ENCODE measurements at regions not wholly inside any gene's neighbourhood (a gene's known extent, or its start where the extent isn't known, plus 50 kb on each side); places are given as distances from the start of the nearest gene placed in this dataset.

GRCh38 chr16:74210245-74210644, 86.4 kb upstream of the PSMD7 start:
- H3K9ac ChIP-seq (ENCODE audit: low read depth in 1 of 3, low read length in 3 of 3) = no peak overlapping the region
- H3K27ac ChIP-seq (ENCODE audit: low read depth, low read length) = no peak overlapping the region
- peaks cover 0 to 2% (median 0%) of the 10 kb centered on the region in 3 donors for H3K27me3 ChIP-seq (ENCODE audit: control insufficient read depth in 3 of 3, insufficient read depth in 3 of 3, low read length in 3 of 3)
- H3K4me3 ChIP-seq (ENCODE audit: low read length in 3 of 3) = no peak overlapping the region
- H3K36me3 ChIP-seq (ENCODE audit: control insufficient read depth in 3 of 3, insufficient read depth in 3 of 3, low read length in 3 of 3) = no peaks in the 10 kb centered on the region
- H3K4me1 ChIP-seq (ENCODE audit: control insufficient read depth in 3 of 3, insufficient read depth in 3 of 3, low read length in 3 of 3) = no peaks in the 10 kb centered on the region
- no peaks in the 10 kb centered on the region for H3K9me3 ChIP-seq (ENCODE audit: control insufficient read depth in 3 of 3, low read length in 3 of 3)

GRCh38 chr16:74202009-74202408, 94.6 kb upstream of the PSMD7 start:
- Histone ChIP-seq H3K4me3 (ENCODE audit: low read length in 3 of 3) (no peak overlapping the region), H3K9ac (ENCODE audit: low read depth in 1 of 3, low read length in 3 of 3) (no peak overlapping the region), H3K9me3 (ENCODE audit: control insufficient read depth in 3 of 3, low read length in 3 of 3) (no peaks in the 10 kb centered on the region), H3K27ac (ENCODE audit: low read depth, low read length) (no peak overlapping the region), H3K36me3 (ENCODE audit: control insufficient read depth in 3 of 3, insufficient read depth in 3 of 3, low read length in 3 of 3) (no peaks in the 10 kb centered on the region), H3K4me1 (ENCODE audit: control insufficient read depth in 3 of 3, insufficient read depth in 3 of 3, low read length in 3 of 3) (no peaks in the 10 kb centered on the region), H3K27me3 (ENCODE audit: control insufficient read depth in 3 of 3, insufficient read depth in 3 of 3, low read length in 3 of 3) (no peaks in the 10 kb centered on the region)

GRCh38 chr16:74201576-74201975, 95.0 kb upstream of the PSMD7 start:
- Histone ChIP-seq H3K27ac (ENCODE audit: low read depth, low read length) (no peak overlapping the region), H3K27me3 (ENCODE audit: control insufficient read depth in 3 of 3, insufficient read depth in 3 of 3, low read length in 3 of 3) (no peaks in the 10 kb centered on the region), H3K4me3 (ENCODE audit: low read length in 3 of 3) (no peak overlapping the region), H3K4me1 (ENCODE audit: control insufficient read depth in 3 of 3, insufficient read depth in 3 of 3, low read length in 3 of 3) (no peaks in the 10 kb centered on the region), H3K36me3 (ENCODE audit: control insufficient read depth in 3 of 3, insufficient read depth in 3 of 3, low read length in 3 of 3) (no peaks in the 10 kb centered on the region), H3K9me3 (ENCODE audit: control insufficient read depth in 3 of 3, low read length in 3 of 3) (no peaks in the 10 kb centered on the region), H3K9ac (ENCODE audit: low read depth in 1 of 3, low read length in 3 of 3) (no peak overlapping the region)

GRCh38 chr16:74200921-74201320, 95.7 kb upstream of the PSMD7 start:
- Histone ChIP-seq H3K9ac (ENCODE audit: low read depth in 1 of 3, low read length in 3 of 3) (no peak overlapping the region), H3K4me3 (ENCODE audit: low read length in 3 of 3) (no peak overlapping the region), H3K36me3 (ENCODE audit: control insufficient read depth in 3 of 3, insufficient read depth in 3 of 3, low read length in 3 of 3) (no peaks in the 10 kb centered on the region), H3K4me1 (ENCODE audit: control insufficient read depth in 3 of 3, insufficient read depth in 3 of 3, low read length in 3 of 3) (no peaks in the 10 kb centered on the region), H3K27ac (ENCODE audit: low read depth, low read length) (no peak overlapping the region), H3K27me3 (ENCODE audit: control insufficient read depth in 3 of 3, insufficient read depth in 3 of 3, low read length in 3 of 3) (no peaks in the 10 kb centered on the region), H3K9me3 (ENCODE audit: control insufficient read depth in 3 of 3, low read length in 3 of 3) (no peaks in the 10 kb centered on the region)

- no peak overlapping the region for H3K4me3 ChIP-seq (ENCODE audit: low read length in 3 of 3)
- H3K27ac ChIP-seq (ENCODE audit: low read depth, low read length) = no peak overlapping the region
- no peaks in the 10 kb centered on the region for H3K36me3 ChIP-seq (ENCODE audit: control insufficient read depth in 3 of 3, insufficient read depth in 3 of 3, low read length in 3 of 3)
Observed at GRCh38 chr16:74199842-74200124, 96.8 kb upstream of the PSMD7 start.

GRCh38 chr16:74199066-74199841, 97.4 kb upstream of the PSMD7 start:
- Histone ChIP-seq H3K9ac (ENCODE audit: low read depth in 1 of 3, low read length in 3 of 3) (no peak overlapping the region), H3K4me3 (ENCODE audit: low read length in 3 of 3) (no peak overlapping the region), H3K27me3 (ENCODE audit: control insufficient read depth in 3 of 3, insufficient read depth in 3 of 3, low read length in 3 of 3) (no peaks in the 10 kb centered on the region), H3K27ac (ENCODE audit: low read depth, low read length) (no peak overlapping the region), H3K4me1 (ENCODE audit: control insufficient read depth in 3 of 3, insufficient read depth in 3 of 3, low read length in 3 of 3) (no peaks in the 10 kb centered on the region), H3K9me3 (ENCODE audit: control insufficient read depth in 3 of 3, low read length in 3 of 3) (no peaks in the 10 kb centered on the region), H3K36me3 (ENCODE audit: control insufficient read depth in 3 of 3, insufficient read depth in 3 of 3, low read length in 3 of 3) (no peaks in the 10 kb centered on the region)

More at GRCh38 chr16:74199842-74200124, 96.8 kb upstream of the PSMD7 start:
- Histone ChIP-seq H3K4me1 (ENCODE audit: control insufficient read depth in 3 of 3, insufficient read depth in 3 of 3, low read length in 3 of 3) (no peaks in the 10 kb centered on the region), H3K9me3 (ENCODE audit: control insufficient read depth in 3 of 3, low read length in 3 of 3) (no peaks in the 10 kb centered on the region), H3K9ac (ENCODE audit: low read depth in 1 of 3, low read length in 3 of 3) (no peak overlapping the region), H3K27me3 (ENCODE audit: control insufficient read depth in 3 of 3, insufficient read depth in 3 of 3, low read length in 3 of 3) (no peaks in the 10 kb centered on the region)

- Histone ChIP-seq H3K36me3 (ENCODE audit: control insufficient read depth in 3 of 3, insufficient read depth in 3 of 3, low read length in 3 of 3) (no peaks in the 10 kb centered on the region), H3K4me1 (ENCODE audit: control insufficient read depth in 3 of 3, insufficient read depth in 3 of 3, low read length in 3 of 3) (no peaks in the 10 kb centered on the region), H3K4me3 (ENCODE audit: low read length in 3 of 3) (no peak overlapping the region), H3K27ac (ENCODE audit: low read depth, low read length) (no peak overlapping the region), H3K9ac (ENCODE audit: low read depth in 1 of 3, low read length in 3 of 3) (no peak overlapping the region), H3K27me3 (ENCODE audit: control insufficient read depth in 3 of 3, insufficient read depth in 3 of 3, low read length in 3 of 3) (no peaks in the 10 kb centered on the region), H3K9me3 (ENCODE audit: control insufficient read depth in 3 of 3, low read length in 3 of 3) (no peaks in the 10 kb centered on the region)
Observed at GRCh38 chr16:74192281-74192797, 104.3 kb upstream of the PSMD7 start.

- Histone ChIP-seq H3K4me1 (ENCODE audit: control insufficient read depth in 3 of 3, insufficient read depth in 3 of 3, low read length in 3 of 3) (no peaks in the 10 kb centered on the region), H3K27ac (ENCODE audit: low read depth, low read length) (no peak overlapping the region), H3K9ac (ENCODE audit: low read depth in 1 of 3, low read length in 3 of 3) (no peak overlapping the region), H3K9me3 (ENCODE audit: control insufficient read depth in 3 of 3, low read length in 3 of 3) (no peaks in the 10 kb centered on the region), H3K4me3 (ENCODE audit: low read length in 3 of 3) (no peak overlapping the region), H3K36me3 (ENCODE audit: control insufficient read depth in 3 of 3, insufficient read depth in 3 of 3, low read length in 3 of 3) (no peaks in the 10 kb centered on the region), H3K27me3 (ENCODE audit: control insufficient read depth in 3 of 3, insufficient read depth in 3 of 3, low read length in 3 of 3) (no peaks in the 10 kb centered on the region)
Observed at GRCh38 chr16:74190292-74190691, 106.3 kb upstream of the PSMD7 start.

- Histone ChIP-seq H3K36me3 (ENCODE audit: control insufficient read depth in 3 of 3, insufficient read depth in 3 of 3, low read length in 3 of 3) (no peaks in the 10 kb centered on the region), H3K27ac (ENCODE audit: low read depth, low read length) (no peak overlapping the region), H3K27me3 (ENCODE audit: control insufficient read depth in 3 of 3, insufficient read depth in 3 of 3, low read length in 3 of 3) (no peaks in the 10 kb centered on the region), H3K4me1 (ENCODE audit: control insufficient read depth in 3 of 3, insufficient read depth in 3 of 3, low read length in 3 of 3) (no peaks in the 10 kb centered on the region), H3K9me3 (ENCODE audit: control insufficient read depth in 3 of 3, low read length in 3 of 3) (no peaks in the 10 kb centered on the region), H3K4me3 (ENCODE audit: low read length in 3 of 3) (no peak overlapping the region), H3K9ac (ENCODE audit: low read depth in 1 of 3, low read length in 3 of 3) (no peak overlapping the region)
Observed at GRCh38 chr16:74188856-74189255, 107.8 kb upstream of the PSMD7 start.

- no peak overlapping the region for H3K9ac ChIP-seq (ENCODE audit: low read depth in 1 of 3, low read length in 3 of 3)
- no peak overlapping the region for H3K27ac ChIP-seq (ENCODE audit: low read depth, low read length)
- no peaks in the 10 kb centered on the region for H3K4me1 ChIP-seq (ENCODE audit: control insufficient read depth in 3 of 3, insufficient read depth in 3 of 3, low read length in 3 of 3)
- peaks cover 0 to 4% (median 0%) of the 10 kb centered on the region in 3 donors for H3K9me3 ChIP-seq (ENCODE audit: control insufficient read depth in 3 of 3, low read length in 3 of 3)
- no peak overlapping the region for H3K4me3 ChIP-seq (ENCODE audit: low read length in 3 of 3)
- H3K36me3 ChIP-seq (ENCODE audit: control insufficient read depth in 3 of 3, insufficient read depth in 3 of 3, low read length in 3 of 3) = no peaks in the 10 kb centered on the region
- no peaks in the 10 kb centered on the region for H3K27me3 ChIP-seq (ENCODE audit: control insufficient read depth in 3 of 3, insufficient read depth in 3 of 3, low read length in 3 of 3)
Observed at GRCh38 chr16:74186561-74186971, 110.0 kb upstream of the PSMD7 start.

All from skeletal muscle tissue (tissue), 3 donors.